ENCODE measurements at regions not wholly inside any gene's neighbourhood (a gene's known extent, or its start where the extent isn't known, plus 50 kb on each side); places are given as distances from the start of the nearest gene placed in this dataset.

GRCh38 chr11:110992481-110992880 lies 253.0 kb upstream of the POU2AF2 start:
- TF ChIP-seq CTCF (IDR thresholded peaks at IDR 0.05; ENCODE audit: insufficient read depth, low read length, poor library complexity, severe bottlenecking), result no peak
- DNase-seq (ENCODE audit: low read depth), result no peak
- H3K4me3 ChIP-seq (ENCODE audit: low read depth, low read length), result no peak overlapping the region
- H3K36me3 ChIP-seq (ENCODE audit: control insufficient read depth, insufficient read depth, low read length), result no peaks in the 10 kb centered on the region
- no peaks in the 10 kb centered on the region for H3K27me3 ChIP-seq (ENCODE audit: control insufficient read depth, insufficient read depth, low read length)

GRCh38 chr11:110991661-110992355 lies 253.7 kb upstream of the POU2AF2 start:
- H3K27me3 ChIP-seq (ENCODE audit: control insufficient read depth, insufficient read depth, low read length), result no peaks in the 10 kb centered on the region
- TF ChIP-seq CTCF (IDR thresholded peaks at IDR 0.05; ENCODE audit: insufficient read depth, low read length, poor library complexity, severe bottlenecking), result no peak
- no peak for DNase-seq (ENCODE audit: low read depth)
- no peaks in the 10 kb centered on the region for H3K36me3 ChIP-seq (ENCODE audit: control insufficient read depth, insufficient read depth, low read length)
- H3K4me3 ChIP-seq (ENCODE audit: low read depth, low read length), result no peak overlapping the region

DNA sequence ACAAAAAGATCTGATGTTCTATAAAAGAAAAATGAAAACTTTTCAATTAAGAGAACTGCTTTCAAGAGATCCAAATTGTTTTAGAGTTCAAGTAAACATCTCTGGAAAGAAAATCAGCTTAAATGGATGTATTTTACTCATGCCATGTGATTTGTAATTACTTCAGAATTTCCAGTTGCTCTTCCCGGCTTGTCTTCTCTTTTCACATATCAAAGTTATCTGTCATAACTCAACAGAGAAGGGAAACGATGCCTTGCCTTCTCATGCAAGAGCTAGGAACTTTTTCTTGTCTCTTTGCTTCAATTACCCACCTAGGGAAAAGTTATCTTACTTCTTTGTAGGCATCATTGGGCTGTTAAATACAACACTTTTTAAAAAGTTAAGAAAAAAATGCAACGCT lies 255.2 kb upstream of the POU2AF2 start:
- no peak for TF ChIP-seq CTCF (IDR thresholded peaks at IDR 0.05; ENCODE audit: insufficient read depth, low read length, poor library complexity, severe bottlenecking)
- DNase-seq (ENCODE audit: low read depth), result no peak
- Histone ChIP-seq H3K27me3 (ENCODE audit: control insufficient read depth, insufficient read depth, low read length) (no peaks in the 10 kb centered on the region), H3K4me3 (ENCODE audit: low read depth, low read length) (no peak overlapping the region), H3K36me3 (ENCODE audit: control insufficient read depth, insufficient read depth, low read length) (no peaks in the 10 kb centered on the region)

DNA sequence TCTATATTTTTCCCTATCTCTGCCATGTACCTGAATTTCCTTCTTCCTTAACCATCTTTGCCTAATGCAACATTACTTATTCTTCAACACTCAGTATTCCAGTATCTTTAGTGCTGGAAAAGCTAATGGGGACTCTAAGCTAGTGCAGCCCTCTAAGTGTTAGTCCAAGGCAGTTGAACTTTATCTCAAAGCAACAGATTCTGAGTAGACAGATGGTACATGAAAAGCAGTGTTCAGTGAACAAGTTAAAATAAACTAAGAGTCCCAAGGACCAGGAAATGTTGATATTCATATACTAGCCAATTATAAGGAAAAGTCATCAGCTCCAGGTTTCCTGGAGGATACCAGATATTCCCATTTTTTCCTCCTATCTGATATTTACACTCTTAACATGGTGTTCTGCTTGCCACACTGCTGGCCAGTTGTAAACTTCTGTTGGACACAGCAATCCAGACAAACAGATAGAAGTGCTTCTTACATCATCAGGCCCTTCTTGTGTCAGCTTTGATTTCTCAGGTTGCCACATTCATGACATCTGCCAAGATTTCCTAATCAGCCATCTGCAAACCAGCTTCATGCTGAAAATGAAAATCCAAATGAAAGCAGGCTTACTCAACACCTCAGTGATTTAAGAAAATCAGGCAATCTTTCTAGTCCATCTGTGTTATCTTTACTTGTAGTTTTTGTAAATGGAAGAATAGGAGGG lies 255.9 kb upstream of the POU2AF2 start:
- Histone ChIP-seq H3K27me3 (ENCODE audit: control insufficient read depth, insufficient read depth, low read length) (no peaks in the 10 kb centered on the region), H3K4me3 (ENCODE audit: low read depth, low read length) (no peak overlapping the region), H3K36me3 (ENCODE audit: control insufficient read depth, insufficient read depth, low read length) (no peaks in the 10 kb centered on the region)
- DNase-seq (ENCODE audit: low read depth), result no peak
- TF ChIP-seq CTCF (IDR thresholded peaks at IDR 0.05; ENCODE audit: insufficient read depth, low read length, poor library complexity, severe bottlenecking), result no peak

GRCh38 chr11:110988671-110989070 lies 256.9 kb upstream of the POU2AF2 start:
- TF ChIP-seq CTCF (IDR thresholded peaks at IDR 0.05; ENCODE audit: insufficient read depth, low read length, poor library complexity, severe bottlenecking), result no peak

More at GRCh38 chr11:110988671-110989070, 256.9 kb upstream of the POU2AF2 start:
- DNase-seq (ENCODE audit: low read depth), result no peak
- H3K36me3 ChIP-seq (ENCODE audit: control insufficient read depth, insufficient read depth, low read length), result no peaks in the 10 kb centered on the region
- no peaks in the 10 kb centered on the region for H3K27me3 ChIP-seq (ENCODE audit: control insufficient read depth, insufficient read depth, low read length)
- no peak overlapping the region for H3K4me3 ChIP-seq (ENCODE audit: low read depth, low read length)
